ENCODE measurements at regions not wholly inside any gene's neighbourhood (a gene's known extent, or its start where the extent isn't known, plus 50 kb on each side); places are given as distances from the start of the nearest gene placed in this dataset.

DNA sequence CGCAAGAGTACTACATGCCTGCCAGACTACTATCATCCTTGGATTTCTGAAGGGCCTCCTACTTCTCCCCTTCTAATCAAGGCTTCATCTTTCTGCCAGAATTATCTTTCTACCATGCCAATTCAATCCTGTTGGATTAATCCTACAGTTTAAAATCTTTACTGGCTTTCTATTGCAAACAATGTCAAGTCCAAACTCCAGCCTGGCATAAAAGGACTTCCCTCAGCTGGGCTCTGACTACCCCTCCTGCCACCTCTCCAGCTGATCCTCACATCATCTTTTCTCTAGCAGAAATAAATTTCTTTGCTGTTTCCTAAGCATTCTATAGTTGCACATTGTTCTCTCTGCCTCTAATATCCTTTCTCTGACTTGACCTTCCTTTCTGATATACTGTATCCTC is 119.7 kb upstream of the RAD23B start:
- no peak for DNase-seq (ENCODE audit: low read depth in 2 of 2)

DNA sequence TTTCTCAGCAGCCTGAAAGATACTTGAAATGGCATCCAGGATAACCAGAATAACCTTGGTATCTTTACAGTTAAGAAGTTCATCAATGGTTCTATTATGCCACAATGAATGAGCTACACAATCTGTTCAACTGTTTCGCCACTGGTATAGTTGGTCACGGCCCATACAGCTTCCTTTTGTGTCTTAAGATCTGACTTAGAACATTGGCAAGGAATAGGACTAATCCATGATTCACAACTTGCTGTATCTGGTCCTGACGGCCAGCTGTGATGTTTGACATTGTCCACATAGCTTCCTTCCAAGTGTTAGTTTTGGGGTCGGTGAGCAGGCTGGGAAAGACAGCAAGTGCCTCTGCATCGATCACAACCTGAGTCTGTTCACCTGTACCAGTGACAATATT is 113.3 kb upstream of the RAD23B start:
- no peak for DNase-seq (ENCODE audit: low read depth in 2 of 2)

DNA sequence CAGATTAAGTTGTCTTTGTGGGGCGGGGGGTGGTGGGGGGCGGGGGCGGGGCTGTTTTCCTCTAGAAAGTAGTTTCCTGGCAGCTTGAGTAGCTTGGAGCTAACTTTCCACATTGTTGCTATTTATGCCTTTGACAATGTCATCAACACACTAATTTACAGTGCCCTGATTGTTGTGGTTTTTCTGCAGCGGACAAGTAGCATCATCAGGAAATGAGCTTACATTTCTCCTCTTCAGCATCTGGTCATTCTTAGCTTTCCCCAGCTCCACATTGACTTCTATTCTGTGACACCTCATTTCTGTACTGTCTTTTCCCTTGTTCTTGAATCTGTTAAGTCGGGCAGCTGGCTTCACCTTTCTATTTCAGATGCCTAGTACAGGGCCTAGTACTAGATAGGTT is 112.3 kb upstream of the RAD23B start:
- DNase-seq (ENCODE audit: low read depth in 2 of 2): no peak

DNA sequence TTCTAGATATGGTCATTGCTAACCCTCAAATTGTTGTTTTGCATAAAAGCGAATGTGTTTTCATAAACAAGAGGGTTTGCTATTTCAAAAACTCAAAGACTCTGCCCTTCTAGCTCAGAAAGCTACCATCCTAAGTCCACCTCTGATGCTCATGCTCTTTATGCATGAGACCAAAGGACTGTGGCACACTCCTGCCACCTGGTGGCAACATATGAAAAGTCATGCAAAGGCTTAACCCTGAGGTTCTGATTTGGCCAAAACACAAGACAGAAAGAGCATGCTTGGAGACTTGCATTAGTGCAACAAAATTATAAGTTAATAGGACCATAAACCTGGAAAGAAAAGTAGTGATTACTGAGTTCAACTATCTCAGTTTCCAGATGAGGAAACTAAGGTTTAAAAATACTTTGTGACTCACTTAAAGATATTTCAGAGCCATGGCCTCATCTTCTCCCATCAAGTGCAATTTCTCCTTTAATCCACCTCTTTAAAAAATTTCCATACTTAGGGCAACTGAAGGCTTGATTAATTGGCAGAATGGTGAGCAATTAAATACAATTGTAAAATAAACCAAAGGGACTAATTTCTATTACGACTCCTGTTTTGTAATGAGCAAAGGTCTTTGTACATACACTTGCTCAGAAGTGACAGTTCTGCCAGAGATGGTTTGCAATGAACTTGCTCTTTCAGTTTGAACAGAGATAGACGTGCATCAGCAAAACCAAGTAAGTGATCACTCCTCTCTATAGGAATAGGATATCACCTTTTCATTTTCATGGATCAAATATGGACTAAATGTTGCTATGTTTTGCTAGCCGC is 110.7 kb upstream of the RAD23B start:
- DNase-seq (ENCODE audit: low read depth in 2 of 2): peak; percentile 58 to 60

DNA sequence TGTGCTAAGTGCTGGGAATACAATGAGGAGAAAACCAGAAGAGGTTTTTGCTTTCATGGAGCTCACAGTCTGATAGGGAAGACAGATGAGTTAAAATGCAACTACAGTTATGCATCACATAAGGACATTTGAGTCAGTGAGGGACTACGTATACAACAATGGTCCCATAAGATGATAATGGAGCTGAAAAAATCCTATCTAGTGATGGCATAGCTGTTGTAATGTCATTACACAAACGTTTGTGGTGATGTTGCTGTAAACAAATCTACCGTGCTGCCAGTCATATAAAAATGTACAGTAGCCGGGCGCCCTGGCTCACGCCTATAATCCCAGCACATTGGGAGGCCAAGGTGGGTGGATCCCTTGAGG is 110.1 kb upstream of the RAD23B start:
- no peak for DNase-seq (ENCODE audit: low read depth in 2 of 2)

DNA sequence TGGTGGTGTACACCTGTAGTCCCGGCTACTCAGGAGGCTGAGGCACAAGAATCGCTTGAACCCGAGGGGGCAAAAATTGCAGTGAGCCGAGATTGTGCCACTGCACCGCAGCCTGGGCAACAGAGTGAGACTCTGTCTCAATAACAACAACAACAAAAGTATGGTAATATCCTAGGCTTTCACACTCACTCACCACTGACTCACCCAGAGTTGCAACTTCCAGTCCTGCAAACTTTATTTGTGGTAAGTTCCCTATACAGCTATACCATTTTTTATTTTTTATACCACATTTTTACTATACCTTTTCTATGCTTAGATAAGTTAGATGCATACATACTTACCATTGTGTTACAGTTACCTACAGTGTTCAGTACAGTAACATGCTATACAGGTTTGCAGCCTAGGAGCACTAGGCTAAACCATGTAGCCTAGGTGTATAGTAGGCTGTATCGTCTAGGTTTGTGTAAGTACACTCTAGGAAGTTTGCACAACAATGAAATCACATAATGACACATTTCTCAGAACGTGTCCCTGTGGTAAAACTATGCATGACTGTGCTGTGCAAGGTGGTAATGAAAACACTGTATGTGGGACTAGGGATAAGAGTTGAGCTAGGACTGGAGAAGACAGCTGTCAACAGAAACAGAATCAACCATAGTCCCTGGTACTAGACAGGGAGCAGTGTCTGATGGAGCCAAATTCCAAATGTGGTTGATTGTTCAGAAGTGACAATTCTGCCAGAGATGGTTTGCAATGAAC is 109.5 kb upstream of the RAD23B start:
- no peak for DNase-seq (ENCODE audit: low read depth in 2 of 2)

DNA sequence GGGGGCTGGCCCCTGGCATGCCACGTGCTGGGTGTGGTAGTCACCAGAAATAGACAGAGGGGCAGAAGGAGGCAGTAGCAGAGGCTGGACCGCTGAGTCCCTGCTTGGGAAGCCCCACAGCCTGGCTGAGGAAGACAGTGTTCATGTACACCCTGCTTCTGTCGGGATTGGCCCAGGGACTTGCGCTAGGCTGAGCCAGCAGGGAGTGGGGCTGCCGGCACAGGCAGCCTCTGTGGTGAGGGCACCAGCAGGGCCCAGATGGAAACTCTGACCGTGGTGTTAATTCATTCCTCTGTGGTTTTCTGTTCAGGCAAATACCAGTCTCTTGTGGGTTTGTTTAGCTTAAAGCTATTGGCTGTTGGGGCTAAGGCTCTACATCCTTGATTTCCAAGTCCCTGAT is 108.6 kb upstream of the RAD23B start:
- no peak for DNase-seq (ENCODE audit: low read depth in 2 of 2)

DNA sequence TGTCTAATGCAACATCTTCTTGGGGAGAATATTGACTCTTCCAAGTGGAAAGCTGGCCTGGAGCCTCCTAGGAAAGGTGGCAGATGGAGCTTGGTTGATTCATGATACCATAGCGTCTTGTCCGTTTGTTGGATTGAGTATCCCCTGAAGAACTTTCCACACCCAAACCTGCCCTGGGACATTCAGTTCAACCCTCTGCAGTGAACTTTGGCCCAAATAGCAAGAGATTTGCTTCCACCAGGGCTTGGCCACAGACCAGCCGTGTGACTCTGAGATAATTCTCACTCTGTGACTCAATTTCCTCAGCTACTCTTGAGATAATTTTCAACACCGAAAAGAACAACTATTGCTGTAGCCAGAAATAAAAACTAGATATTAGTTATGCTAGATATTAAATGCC is 108.0 kb upstream of the RAD23B start:
- no peak for DNase-seq (ENCODE audit: low read depth in 2 of 2)

DNA sequence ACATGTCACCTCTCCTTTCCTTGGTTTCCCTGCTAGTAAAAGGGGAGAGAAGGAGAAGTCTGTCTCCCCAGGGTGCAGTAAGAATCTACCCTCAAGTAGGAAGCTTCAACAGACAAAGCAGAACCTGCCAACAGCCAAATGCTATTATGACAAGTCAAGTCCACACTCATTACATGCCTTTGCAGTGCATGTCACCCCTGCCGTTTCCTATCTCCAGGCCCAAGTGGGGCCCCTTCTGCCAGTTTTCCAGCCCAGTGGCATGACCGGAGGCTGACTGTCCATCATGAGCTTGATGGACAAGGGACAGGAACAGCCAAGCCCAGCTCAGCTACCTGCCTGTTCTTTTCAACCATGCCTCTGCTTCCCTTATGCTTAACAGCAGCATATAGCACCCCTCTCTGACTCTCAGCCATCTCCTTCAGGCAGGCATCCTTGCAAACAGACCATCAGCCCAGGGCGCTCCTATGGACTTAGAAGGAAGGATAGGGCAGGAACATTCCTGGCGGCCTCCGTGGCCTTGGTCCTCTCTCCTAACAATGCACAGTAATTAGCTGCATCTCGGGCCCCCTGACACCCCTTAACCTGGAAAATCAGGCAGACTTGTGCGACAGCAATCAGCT is 107.2 kb upstream of the RAD23B start:
- no peak for DNase-seq (ENCODE audit: low read depth in 2 of 2)

DNA sequence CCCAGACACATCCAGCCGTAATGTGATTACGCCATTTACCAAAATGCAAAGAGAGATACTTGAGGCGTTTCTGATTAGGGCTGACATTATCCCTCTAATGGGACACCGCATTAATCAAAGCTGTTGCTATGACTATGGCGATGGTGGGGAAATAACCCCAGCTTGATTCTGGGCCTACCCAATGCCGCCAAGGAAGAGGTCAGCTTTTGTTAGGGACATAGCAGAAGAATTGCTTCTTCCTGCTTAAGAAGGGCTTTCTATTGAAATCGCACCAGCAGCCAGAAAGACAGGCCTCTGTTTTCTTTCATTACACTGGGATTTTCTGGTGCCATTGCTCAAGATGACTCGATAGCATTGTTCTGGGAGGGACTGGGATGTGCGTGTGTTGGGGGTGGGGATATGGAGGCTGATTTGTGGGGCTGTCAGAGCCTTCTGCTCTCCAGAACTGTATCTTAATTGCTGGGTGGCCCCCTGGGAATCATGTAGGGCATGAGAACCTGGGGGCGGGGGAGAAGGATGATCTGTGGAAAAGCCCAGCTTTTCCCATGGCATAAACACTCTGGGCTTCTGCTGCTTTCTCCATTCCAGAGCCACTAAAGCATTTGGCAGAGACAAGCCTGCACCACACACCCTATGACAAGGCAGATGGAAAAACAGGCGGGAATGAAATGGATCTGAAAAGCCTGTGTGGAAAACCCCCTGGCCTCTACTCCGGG is 106.5 kb upstream of the RAD23B start:
- no peak for DNase-seq (ENCODE audit: low read depth in 2 of 2)

DNA sequence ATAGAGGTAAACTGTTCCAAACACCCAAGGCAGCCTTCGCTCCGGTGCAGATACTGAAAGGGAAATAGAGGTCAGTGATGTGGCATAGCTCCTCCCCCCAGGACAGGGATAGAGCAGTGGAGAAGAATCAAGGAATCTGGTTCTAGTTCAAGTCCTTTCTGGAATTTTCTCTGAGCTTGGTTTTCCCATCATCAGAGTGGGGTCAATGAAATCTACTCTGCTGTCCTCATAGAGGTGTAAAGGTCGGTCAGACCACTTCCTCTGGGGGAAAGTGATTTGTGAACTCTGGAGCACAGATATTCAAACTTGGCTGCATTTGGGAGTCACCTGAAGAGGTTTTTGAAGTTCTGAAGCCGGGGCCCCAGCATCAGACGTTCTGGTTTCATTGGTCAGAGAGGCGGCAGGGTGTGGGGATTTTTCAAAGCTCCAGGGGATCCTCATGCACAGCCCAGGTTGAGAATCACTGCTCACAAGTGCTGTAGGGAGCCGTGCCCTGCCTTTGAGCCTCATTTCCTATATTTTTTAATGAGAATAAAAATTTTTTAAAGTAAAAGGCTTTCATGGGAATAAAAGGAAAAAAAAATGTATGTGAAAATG is 105.7 kb upstream of the RAD23B start:
- DNase-seq (ENCODE audit: low read depth in 2 of 2): no peak

DNA sequence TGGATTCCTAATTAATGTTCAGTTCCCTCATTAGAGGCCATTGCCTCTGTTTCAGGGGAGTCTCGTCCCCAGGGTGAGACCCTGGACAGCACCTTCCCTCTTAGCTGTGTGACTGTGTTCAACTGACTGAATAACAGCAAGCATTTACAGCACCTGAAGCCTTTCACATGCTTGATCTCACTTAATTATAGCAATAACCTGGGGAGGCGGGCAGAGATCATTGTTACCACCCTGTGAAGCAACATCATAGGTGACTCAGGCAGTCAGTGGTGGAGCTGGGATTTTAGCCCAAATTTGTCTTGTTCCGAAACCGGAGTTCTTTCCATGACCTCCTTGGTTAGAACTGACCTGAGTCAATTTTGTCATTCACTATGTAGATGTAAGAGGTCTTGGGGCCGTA is 105.2 kb upstream of the RAD23B start:
- DNase-seq (ENCODE audit: low read depth in 2 of 2): no peak

DNA sequence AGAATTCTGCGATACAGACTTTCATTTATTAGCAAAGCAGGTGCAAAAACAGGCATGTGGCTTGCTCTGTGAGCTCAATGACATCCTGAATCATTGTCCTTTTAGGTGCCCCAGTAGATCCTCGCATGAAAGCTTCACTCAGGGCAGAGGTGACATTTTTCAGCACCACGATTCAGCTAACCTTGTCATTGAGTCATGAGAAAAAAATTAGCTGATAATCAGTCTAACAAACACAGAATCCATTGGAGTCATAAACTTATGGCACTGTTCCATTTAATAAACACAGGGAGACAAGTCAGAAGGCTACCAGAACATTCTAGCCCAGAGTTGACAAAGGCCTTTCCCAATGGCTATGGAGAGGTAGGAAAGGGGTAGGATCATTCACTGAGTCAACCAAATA is 104.8 kb upstream of the RAD23B start:
- no peak for DNase-seq (ENCODE audit: low read depth in 2 of 2)

DNA sequence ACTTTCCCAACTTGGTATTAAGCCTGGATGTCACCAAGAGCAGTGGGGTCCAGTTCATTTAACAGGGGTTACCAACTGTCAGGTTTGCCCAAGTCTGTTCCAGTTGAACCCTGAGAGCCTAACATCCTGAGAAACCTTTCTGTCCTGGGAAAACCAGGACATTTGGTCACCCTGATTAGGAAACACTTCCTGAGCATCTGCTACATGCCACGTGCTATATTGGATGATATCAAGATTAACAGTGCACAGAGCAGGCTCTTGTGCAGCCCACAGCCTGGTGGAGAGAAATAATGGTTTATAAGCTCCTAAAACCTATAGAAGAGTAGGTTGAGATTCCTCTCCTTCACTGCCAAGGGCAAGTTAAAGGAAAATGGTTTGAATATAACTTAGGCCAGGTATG is 102.9 kb upstream of the RAD23B start:
- no peak for DNase-seq (ENCODE audit: low read depth in 2 of 2)

DNA sequence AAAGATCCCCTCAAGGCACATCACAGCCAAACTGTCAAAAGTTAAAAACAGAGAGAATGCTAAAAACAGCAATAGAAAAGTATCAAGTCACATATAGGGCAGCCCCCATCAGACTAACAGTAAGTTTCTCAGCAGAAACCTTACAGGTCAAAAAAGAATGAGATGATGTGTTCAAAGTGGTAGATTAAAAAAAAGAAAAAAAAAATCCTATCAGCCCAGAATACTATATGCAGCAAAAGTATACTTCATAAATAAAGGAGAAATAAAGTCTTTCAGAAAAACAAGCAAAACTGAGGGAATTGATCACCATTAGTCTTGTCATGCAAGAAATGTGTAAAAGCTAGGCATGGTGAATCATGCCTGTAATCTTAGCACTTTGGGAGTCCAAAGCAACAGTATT is 99.9 kb upstream of the RAD23B start:
- DNase-seq (ENCODE audit: low read depth in 2 of 2): no peak

DNA sequence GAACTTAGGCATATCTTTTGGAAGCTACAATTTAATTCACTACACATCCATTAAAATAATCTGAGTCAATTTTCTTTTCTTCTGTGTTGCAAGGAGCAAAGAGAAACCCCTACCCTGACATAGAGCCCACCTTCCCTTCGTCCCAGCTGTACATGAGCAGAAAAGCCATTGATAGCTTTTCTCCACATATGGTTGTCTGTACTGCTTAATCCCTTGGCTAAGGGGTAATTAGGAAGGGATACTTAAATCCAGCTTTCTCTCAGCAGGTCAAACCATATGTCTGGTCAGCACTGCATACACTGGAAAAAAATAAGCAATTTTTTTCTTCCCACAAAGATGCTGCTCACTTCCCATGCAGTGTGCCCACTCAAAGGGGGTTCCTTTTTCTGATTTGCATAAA is 94.7 kb upstream of the RAD23B start:
- no peak for DNase-seq (ENCODE audit: low read depth in 2 of 2)

DNA sequence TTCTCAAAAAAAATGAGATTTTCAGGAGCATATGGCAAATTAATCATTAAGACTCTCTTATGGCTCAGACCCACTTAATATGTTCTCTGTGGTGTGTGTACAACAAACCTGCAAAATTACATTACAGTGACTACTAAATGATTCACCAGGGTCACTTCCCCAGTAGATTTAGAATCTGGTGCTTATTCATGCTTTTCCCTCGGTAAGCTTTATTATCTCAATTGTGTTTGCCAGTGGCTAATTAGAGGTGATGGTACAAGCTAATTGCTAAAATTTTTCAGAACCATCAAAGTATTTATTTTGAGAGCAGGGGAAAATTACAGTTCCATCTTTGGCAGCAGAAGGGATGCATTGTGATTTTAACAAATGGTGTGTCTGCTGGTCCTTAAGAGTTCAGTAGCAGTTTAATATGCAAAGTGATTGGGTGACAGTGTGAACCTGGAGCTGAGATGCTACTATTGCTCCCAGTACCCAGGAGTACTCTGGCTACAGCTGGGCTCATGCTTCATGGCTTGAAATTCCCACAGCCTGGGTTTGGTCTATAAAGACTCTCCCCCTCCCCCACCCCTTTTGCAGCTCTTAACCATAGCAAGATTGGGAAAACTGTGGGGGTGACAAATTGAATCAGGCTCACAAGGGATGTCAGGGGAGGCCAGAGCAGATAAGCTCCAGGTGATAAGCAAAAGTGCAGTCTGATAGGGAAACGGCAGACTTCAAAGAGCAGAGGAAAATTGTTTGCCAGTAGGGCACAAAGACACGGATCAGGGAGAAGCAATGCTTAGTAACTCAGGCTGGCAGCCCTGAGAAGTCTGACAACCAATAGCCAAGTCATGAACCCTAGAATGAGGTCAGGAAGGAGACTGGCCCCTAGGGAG is 92.8 kb upstream of the RAD23B start:
- DNase-seq (ENCODE audit: low read depth in 2 of 2): no peak

DNA sequence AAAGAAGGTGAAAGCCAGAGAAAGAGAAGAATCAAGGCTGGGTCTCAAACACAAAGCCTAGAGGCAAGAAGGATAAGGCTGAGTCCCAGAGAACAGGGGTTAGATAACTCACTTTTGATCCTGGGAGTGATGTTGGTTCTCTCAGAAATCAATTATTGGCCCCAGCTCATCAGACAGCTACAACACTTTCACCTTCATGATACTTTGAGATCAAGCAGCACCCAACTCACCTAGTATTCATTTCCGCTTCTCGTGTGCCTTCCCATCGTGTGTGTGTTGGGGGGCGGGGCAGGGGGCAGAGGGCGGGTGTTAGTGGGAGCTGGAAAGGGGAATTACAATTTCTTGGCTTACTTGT is 92.2 kb upstream of the RAD23B start:
- no peak for DNase-seq (ENCODE audit: low read depth in 2 of 2)

DNA sequence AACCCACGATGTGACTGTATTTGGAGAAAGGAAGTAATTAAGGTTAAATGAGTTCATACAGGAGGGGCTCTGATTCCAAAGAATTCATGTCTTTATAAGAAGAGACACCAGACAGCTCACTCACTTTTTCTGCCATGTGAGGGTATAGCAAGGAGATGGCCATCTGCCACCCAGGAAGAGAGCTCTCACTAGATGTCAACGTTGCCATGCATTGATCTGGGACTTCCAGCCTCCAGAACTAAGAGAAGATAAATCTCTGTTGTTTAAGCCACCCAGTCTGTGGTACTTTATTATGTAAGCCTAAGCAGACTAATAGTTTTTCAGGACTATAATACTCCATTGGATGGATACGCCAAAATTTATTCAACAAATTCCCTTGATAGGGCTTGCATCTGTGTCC is 89.8 kb upstream of the RAD23B start:
- no peak for DNase-seq (ENCODE audit: low read depth in 2 of 2)

DNA sequence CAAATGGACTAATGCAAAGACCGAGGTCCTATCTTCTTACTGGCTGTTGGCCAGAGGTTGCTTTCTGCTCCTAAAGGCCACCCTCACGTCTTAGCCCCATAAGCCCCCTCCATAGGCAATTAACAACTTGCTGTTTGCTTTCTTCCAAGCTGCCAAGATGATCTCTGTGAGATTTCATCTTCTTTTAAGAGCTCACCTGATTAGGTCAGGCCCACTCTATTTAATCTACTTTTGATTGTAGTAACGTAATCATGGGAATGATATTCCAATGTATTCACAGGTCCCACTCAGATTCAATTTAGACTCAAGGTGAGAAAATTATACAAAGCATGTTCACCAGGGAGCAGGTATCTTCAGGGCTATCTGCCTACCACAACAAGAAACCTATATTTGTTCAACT is 84.4 kb upstream of the RAD23B start:
- no peak for DNase-seq (ENCODE audit: low read depth in 2 of 2)

DNA sequence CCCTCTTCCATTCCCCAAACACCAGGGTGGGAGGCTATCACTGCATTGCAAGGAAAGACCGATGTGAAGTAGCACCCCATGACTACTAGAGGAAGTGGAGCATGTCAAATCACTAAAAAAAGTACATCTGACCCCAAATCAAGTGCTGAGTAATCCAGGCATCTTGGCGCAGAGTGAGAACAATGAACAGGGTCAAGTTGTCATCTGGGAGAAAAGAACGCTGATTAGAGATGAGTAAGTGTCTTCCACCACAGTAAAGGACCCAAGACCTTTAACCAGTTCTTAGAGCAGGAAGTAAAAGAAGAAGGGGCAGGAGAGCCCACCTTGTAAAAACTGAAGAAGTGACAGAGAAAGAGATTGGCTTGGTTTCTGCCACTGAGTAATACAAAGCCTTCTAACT is 75.0 kb upstream of the RAD23B start:
- no peak for DNase-seq (ENCODE audit: low read depth in 2 of 2)

All from stimulated activated CD4-positive, alpha-beta T cell treated with anti-CD3 and anti-CD28 coated beads, Interleukin-4, amount 100 ng/mL, for 48 hours (primary cell).